Erythroblast (primary cell): ENCODE measurements at regions not wholly inside any gene's neighbourhood (a gene's known extent, or its start where the extent isn't known, plus 50 kb on each side); places are given as distances from the start of the nearest gene placed in this dataset.

Experiments used
- DNase-seq, 2 experiments: peaks; one replicate each; lab custom pipeline; 2025; lab: John Stamatoyannopoulos, UW
- GATA1 ChIP-seq: IDR thresholded peaks from 2 replicates; pipeline ENCODE4 v1.6.1; 2011; ENCODE audit warnings: low read depth, mild to moderate bottlenecking, control low read depth, low read length, moderate library complexity
- POLR2A ChIP-seq: IDR thresholded peaks from 2 replicates; pipeline ENCODE4 v1.6.1; 2011; ENCODE audit warnings: mild to moderate bottlenecking, low read length

GRCh38 chr15:100783760-100784492, 95.7 kb upstream of the ALDH1A3 start:
- TF ChIP-seq GATA1: no peak
- TF ChIP-seq POLR2A: no peak
- no peak for DNase-seq

GRCh38 chr15:100784493-100785180, 95.0 kb upstream of the ALDH1A3 start:
- no peak for DNase-seq
- TF ChIP-seq GATA1: no peak
- TF ChIP-seq POLR2A: no peak

GRCh38 chr15:100785181-100786138, 94.2 kb upstream of the ALDH1A3 start:
- DNase-seq: no peak
- TF ChIP-seq GATA1 (no peak), POLR2A (no peak)

- TF ChIP-seq POLR2A (no peak), GATA1 (no peak)
- no peak for DNase-seq
These were observed 93.5 kb upstream of the ALDH1A3 start for GRCh38 chr15:100786139-100786531.

GRCh38 chr15:100786901-100787566, 92.6 kb upstream of the ALDH1A3 start:
- DNase-seq: no peak
- TF ChIP-seq POLR2A: no peak
- TF ChIP-seq GATA1: no peak

- DNase-seq: no peak
- TF ChIP-seq POLR2A (no peak), GATA1 (no peak)
These were observed 91.8 kb upstream of the ALDH1A3 start for GRCh38 chr15:100787567-100788417.

- no peak for TF ChIP-seq POLR2A
- TF ChIP-seq GATA1: no peak
- DNase-seq: no peak
These were observed 91.1 kb upstream of the ALDH1A3 start for GRCh38 chr15:100788418-100789105.

GRCh38 chr15:100790786-100791265, 88.8 kb upstream of the ALDH1A3 start:
- TF ChIP-seq POLR2A (no peak), GATA1 (no peak)
- no peak for DNase-seq

- DNase-seq: no peak
- no peak for TF ChIP-seq POLR2A
- no peak for TF ChIP-seq GATA1
These were observed 85.6 kb upstream of the ALDH1A3 start for GRCh38 chr15:100794008-100794407.

GRCh38 chr15:100801256-100801900, 78.3 kb upstream of the ALDH1A3 start:
- TF ChIP-seq POLR2A (no peak), GATA1 (no peak)
- no peak for DNase-seq

- TF ChIP-seq GATA1 (no peak), POLR2A (no peak)
- no peak for DNase-seq
These were observed 77.0 kb upstream of the ALDH1A3 start for GRCh38 chr15:100802421-100803170.

- DNase-seq: no peak
- TF ChIP-seq POLR2A (no peak), GATA1 (no peak)
These were observed 76.5 kb upstream of the ALDH1A3 start for GRCh38 chr15:100803171-100803440.
